PC-9 (cell line): ENCODE measurements at regions not wholly inside any gene's neighbourhood (a gene's known extent, or its start where the extent isn't known, plus 50 kb on each side); places are given as distances from the start of the nearest gene placed in this dataset.

Experiments
- EZH2 ChIP-seq: fragments of 200-600 bp; sonication (generic); IDR thresholded peaks from 2 replicates; pipeline ENCODE4 v1.8.0; 2017; ENCODE audit warnings: antibody characterized with exemption, low read depth
- TF ChIP-seq, protein P1 (sequence below): fragments of 200-600 bp; sonication (generic); conservative IDR thresholded peaks from 2 replicates; pipeline ENCODE4 v1.6.1; 2017; ENCODE audit warnings: mixed run types, antibody characterized with exemption, mild to moderate bottlenecking, moderate library complexity

- TF ChIP-seq, protein P1, sequence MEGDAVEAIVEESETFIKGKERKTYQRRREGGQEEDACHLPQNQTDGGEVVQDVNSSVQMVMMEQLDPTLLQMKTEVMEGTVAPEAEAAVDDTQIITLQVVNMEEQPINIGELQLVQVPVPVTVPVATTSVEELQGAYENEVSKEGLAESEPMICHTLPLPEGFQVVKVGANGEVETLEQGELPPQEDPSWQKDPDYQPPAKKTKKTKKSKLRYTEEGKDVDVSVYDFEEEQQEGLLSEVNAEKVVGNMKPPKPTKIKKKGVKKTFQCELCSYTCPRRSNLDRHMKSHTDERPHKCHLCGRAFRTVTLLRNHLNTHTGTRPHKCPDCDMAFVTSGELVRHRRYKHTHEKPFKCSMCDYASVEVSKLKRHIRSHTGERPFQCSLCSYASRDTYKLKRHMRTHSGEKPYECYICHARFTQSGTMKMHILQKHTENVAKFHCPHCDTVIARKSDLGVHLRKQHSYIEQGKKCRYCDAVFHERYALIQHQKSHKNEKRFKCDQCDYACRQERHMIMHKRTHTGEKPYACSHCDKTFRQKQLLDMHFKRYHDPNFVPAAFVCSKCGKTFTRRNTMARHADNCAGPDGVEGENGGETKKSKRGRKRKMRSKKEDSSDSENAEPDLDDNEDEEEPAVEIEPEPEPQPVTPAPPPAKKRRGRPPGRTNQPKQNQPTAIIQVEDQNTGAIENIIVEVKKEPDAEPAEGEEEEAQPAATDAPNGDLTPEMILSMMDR: no peak
- no peak for TF ChIP-seq EZH2
Measured at GRCh38 chr2:156702541-156702940, 266.4 kb downstream of the GPD2 start.
